Activated CD8-positive, alpha-beta T cell treated with anti-CD3 and anti-CD28 coated beads for 36 hours (primary cell): ENCODE measurements at regions not wholly inside any gene's neighbourhood (a gene's known extent, or its start where the extent isn't known, plus 50 kb on each side); places are given as distances from the start of the nearest gene placed in this dataset.

Experiments
- ATAC-seq: fragments of 200-7000 bp; cut with Tn5 transposase; one replicate; pipeline ENCODE4 v1.10.0; 2021; ENCODE audit warnings: mild to moderate bottlenecking, moderate library complexity
- CTCF ChIA-PET: fragments of 350-600 bp; sonication (Branson Sonifier 250); formaldehyde crosslinking; loops from one replicate; lab custom pipeline; 2021; ENCODE audit warnings: antibody characterized with exemption; lab: Charles Lee
- POLR2A ChIA-PET: fragments of 350-600 bp; sonication (Branson Sonifier 250); formaldehyde crosslinking; loops from one replicate; lab custom pipeline; 2021; ENCODE audit warnings: antibody characterized with exemption; lab: Charles Lee
- DNase-seq: peaks from one replicate; pipeline ENCODE4 v3.0.0-alpha.2; 2020
- H3K27ac Mint-ChIP-seq: one replicate; pipeline ENCODE4 v1.8.0; 2021; ENCODE audit warnings: mild to moderate bottlenecking, mixed read lengths
- H3K27me3 Mint-ChIP-seq: one replicate; pipeline ENCODE4 v1.8.0; 2021; ENCODE audit warnings: mixed read lengths
- H3K36me3 Mint-ChIP-seq: one replicate; pipeline ENCODE4 v1.8.0; 2021; ENCODE audit warnings: low read depth, mixed read lengths
- H3K4me1 Mint-ChIP-seq: one replicate; pipeline ENCODE4 v1.8.0; 2021; ENCODE audit warnings: low read depth, mixed read lengths
- H3K4me3 Mint-ChIP-seq: one replicate; pipeline ENCODE4 v1.8.0; 2021; ENCODE audit warnings: mild to moderate bottlenecking, moderate library complexity, mixed read lengths
- H3K9me3 Mint-ChIP-seq: one replicate; pipeline ENCODE4 v1.8.0; 2021; ENCODE audit warnings: mixed read lengths
- CTCF ChIP-seq: fragments of 200-600 bp; IDR thresholded peaks from one replicate; pipeline ENCODE4 v1.8.0; 2022; ENCODE audit warnings: antibody characterized with exemption, mild to moderate bottlenecking
- intact Hi-C: fragments of 100-400 bp; cut with micrococcal nuclease; formaldehyde crosslinking; loops from one replicate; pipeline ENCODE4 v1.10.0; 2022

DNA sequence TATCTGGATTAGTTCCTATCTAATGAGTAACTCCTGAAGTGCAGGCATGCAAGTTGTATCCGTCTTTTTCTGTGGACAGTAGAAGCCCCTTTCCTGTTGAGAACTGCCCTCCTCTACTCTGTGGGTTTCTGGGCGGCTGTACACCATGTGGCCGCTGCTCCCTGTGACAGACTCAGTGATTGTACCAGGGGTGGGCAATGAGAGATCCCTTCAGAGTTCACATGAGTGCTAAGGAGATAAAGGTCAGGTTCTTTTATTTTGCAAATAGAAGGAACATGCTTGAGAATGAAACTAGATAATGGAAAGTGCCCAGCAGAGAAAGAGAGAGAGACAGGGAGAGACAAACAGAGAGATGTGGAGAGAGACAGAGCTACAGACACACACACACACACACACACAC lies 76.4 kb upstream of the TAPT1 start:
- intact Hi-C loops: no loop called here
- H3K36me3 Mint-ChIP-seq: no peaks in the 10 kb centered on the region
- no peak for TF ChIP-seq CTCF
- no peaks in the 10 kb centered on the region for H3K27me3 Mint-ChIP-seq
- H3K4me1 Mint-ChIP-seq: no peaks in the 10 kb centered on the region
- ATAC-seq: no peak
- no peak for DNase-seq
- no peak overlapping the region for H3K4me3 Mint-ChIP-seq
- CTCF ChIA-PET: interaction anchor here (0.5 to 1.1 kb wide), 2 partner anchors 12 to 1426 kb away, joined by 3 to 4 read pairs; no protein-coding TSS in a partner anchor
- no peak overlapping the region for H3K27ac Mint-ChIP-seq
- POLR2A ChIA-PET: no interaction called here
- H3K9me3 Mint-ChIP-seq: no peaks in the 10 kb centered on the region

DNA sequence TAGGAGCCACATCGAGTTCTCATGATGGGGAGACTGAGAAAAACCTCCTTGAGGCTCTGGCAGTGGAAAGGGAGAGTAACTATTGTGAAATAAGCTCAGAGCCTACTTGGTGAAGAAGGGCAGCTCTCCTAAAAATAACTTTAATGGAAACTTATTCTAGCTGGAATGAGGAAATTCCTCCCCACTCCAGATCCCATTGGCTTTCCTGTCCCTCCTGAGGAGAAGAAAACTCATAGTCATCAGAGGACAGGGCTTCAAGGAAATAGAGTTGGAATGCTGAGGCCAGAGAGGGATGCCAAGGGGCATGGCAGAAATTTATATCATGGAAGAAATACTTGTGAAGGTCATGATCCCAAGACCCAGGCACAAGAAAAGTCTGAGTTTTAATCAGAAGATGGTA lies 70.7 kb upstream of the TAPT1 start:
- no peaks in the 10 kb centered on the region for H3K4me1 Mint-ChIP-seq
- H3K36me3 Mint-ChIP-seq: no peaks in the 10 kb centered on the region
- H3K27me3 Mint-ChIP-seq: no peaks in the 10 kb centered on the region
- intact Hi-C loops: no loop called here
- no peak for TF ChIP-seq CTCF
- H3K4me3 Mint-ChIP-seq: no peak overlapping the region
- H3K9me3 Mint-ChIP-seq: no peaks in the 10 kb centered on the region
- DNase-seq: no peak
- CTCF ChIA-PET: no interaction called here
- POLR2A ChIA-PET: no interaction called here
- no peak overlapping the region for H3K27ac Mint-ChIP-seq
- ATAC-seq: no peak

- ATAC-seq: no peak
- Mint-ChIP-seq H3K27me3 (peaks cover 8% of the 10 kb centered on the region), H3K36me3 (no peaks in the 10 kb centered on the region), H3K27ac (no peak overlapping the region), H3K4me1 (peaks cover 5% of the 10 kb centered on the region), H3K4me3 (no peak overlapping the region), H3K9me3 (no peaks in the 10 kb centered on the region)
- no peak for TF ChIP-seq CTCF
- intact Hi-C loops: no loop called here
- DNase-seq: no peak
- ChIA-PET POLR2A (interaction anchor here (0.6 kb wide), 1 partner anchor 503 kb away, joined by 3 read pairs; no protein-coding TSS in a partner anchor), CTCF (interaction anchor here (4.5 kb wide), 1 partner anchor 149 kb away, joined by 20 read pairs; no protein-coding TSS in a partner anchor)
These were observed 68.2 kb upstream of the TAPT1 start for GRCh38 chr4:16294455-16294854.

GRCh38 chr4:16293210-16293838 lies 67.1 kb upstream of the TAPT1 start:
- no peaks in the 10 kb centered on the region for H3K36me3 Mint-ChIP-seq
- H3K27me3 Mint-ChIP-seq: peaks cover 9% of the 10 kb centered on the region
- ChIA-PET CTCF (interaction anchor here (1.0 to 4.5 kb wide), 3 partner anchors 10 to 150 kb away, joined by 3 to 20 read pairs (median 5); no protein-coding TSS in a partner anchor), POLR2A (no interaction called here)
- peaks cover 5% of the 10 kb centered on the region for H3K4me1 Mint-ChIP-seq
- TF ChIP-seq CTCF: no peak
- intact Hi-C loops: no loop called here
- ATAC-seq (no peak), DNase-seq (no peak)
- no peaks in the 10 kb centered on the region for H3K9me3 Mint-ChIP-seq
- H3K4me3 Mint-ChIP-seq: no peak overlapping the region
- no peak overlapping the region for H3K27ac Mint-ChIP-seq

DNA sequence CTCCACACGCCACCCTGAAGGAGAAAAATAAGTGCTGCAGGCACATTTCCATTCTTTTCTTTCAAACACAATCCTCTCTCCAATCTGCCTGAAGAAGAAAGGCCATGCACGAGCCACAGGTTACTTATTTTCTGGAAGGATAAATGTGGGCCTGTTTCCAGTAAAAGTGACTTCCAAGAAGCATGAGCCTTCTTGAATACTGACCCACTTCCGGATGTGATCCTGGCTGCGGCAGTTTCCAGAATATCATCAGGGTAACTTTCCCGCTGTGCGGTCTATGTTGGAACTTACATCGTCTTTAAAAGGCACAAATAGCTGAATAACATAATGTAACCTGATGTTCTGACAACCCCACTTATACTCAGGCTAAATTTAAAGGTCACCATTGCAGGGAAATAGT lies 66.3 kb upstream of the TAPT1 start:
- ChIA-PET POLR2A (no interaction called here), CTCF (interaction anchor here (1.6 to 4.5 kb wide), 2 partner anchors 20 to 151 kb away, joined by 5 to 20 read pairs; no protein-coding TSS in a partner anchor)
- peaks cover 11% of the 10 kb centered on the region for H3K27me3 Mint-ChIP-seq
- H3K9me3 Mint-ChIP-seq: no peaks in the 10 kb centered on the region
- TF ChIP-seq CTCF: no peak
- no peak for ATAC-seq
- no peak overlapping the region for H3K27ac Mint-ChIP-seq
- H3K4me1 Mint-ChIP-seq: peaks cover 5% of the 10 kb centered on the region
- intact Hi-C loops: no loop called here
- DNase-seq: no peak
- H3K36me3 Mint-ChIP-seq: no peaks in the 10 kb centered on the region
- H3K4me3 Mint-ChIP-seq: no peak overlapping the region
